ENCODE measurements at regions not wholly inside any gene's neighbourhood (a gene's known extent, or its start where the extent isn't known, plus 50 kb on each side); places are given as distances from the start of the nearest gene placed in this dataset.

- ATAC-seq, result no peak
- no peak overlapping the region for H3K27ac Mint-ChIP-seq
- POLR2A ChIA-PET, result no interaction called here
These were observed 472.2 kb upstream of the PBX1 start for GRCh38 chr1:164086832-164087231.

GRCh38 chr1:164087906-164088453 is 471.0 kb upstream of the PBX1 start:
- no peaks in the 10 kb centered on the region for H3K4me1 Mint-ChIP-seq

More at GRCh38 chr1:164086832-164087231, 472.2 kb upstream of the PBX1 start:
- Mint-ChIP-seq H3K36me3 (ENCODE audit: low read depth) (no peaks in the 10 kb centered on the region), H3K4me1 (no peaks in the 10 kb centered on the region), H3K4me3 (no peak overlapping the region), H3K9me3 (ENCODE audit: low read depth) (peaks cover 18% of the 10 kb centered on the region), H3K27me3 (no peaks in the 10 kb centered on the region)
- no peak for DNase-seq
- CTCF ChIA-PET, result no interaction called here
- intact Hi-C loops (cut with DNase I, micrococcal nuclease), result no loop called here

GRCh38 chr1:164092603-164093353 is 466.2 kb upstream of the PBX1 start:
- H3K27ac Mint-ChIP-seq, result no peak overlapping the region
- POLR2A ChIA-PET, result no interaction called here
- CTCF ChIA-PET, result no interaction called here
- H3K36me3 Mint-ChIP-seq (ENCODE audit: low read depth), result no peaks in the 10 kb centered on the region
- peak; percentile 44 for DNase-seq
- no peak overlapping the region for H3K4me3 Mint-ChIP-seq
- H3K27me3 Mint-ChIP-seq, result no peaks in the 10 kb centered on the region
- peaks cover 28% of the 10 kb centered on the region for H3K9me3 Mint-ChIP-seq (ENCODE audit: low read depth)
- ATAC-seq, result no peak
- no peaks in the 10 kb centered on the region for H3K4me1 Mint-ChIP-seq
- intact Hi-C loops (cut with DNase I, micrococcal nuclease), result loop anchor here in 1 of 2 experiments (5.0 kb wide), 1 partner anchor 695 kb away; no protein-coding TSS in a partner anchor

More at GRCh38 chr1:164087906-164088453, 471.0 kb upstream of the PBX1 start:
- intact Hi-C loops (cut with DNase I, micrococcal nuclease), result no loop called here
- DNase-seq, result no peak
- H3K36me3 Mint-ChIP-seq (ENCODE audit: low read depth), result no peaks in the 10 kb centered on the region
- no peak for ATAC-seq
- ChIA-PET CTCF (no interaction called here), POLR2A (no interaction called here)
- no peaks in the 10 kb centered on the region for H3K27me3 Mint-ChIP-seq
- H3K4me3 Mint-ChIP-seq, result no peak overlapping the region
- H3K27ac Mint-ChIP-seq, result no peak overlapping the region
- peaks cover 24% of the 10 kb centered on the region for H3K9me3 Mint-ChIP-seq (ENCODE audit: low read depth)

- H3K27me3 Mint-ChIP-seq, result no peaks in the 10 kb centered on the region
- no peak overlapping the region for H3K4me3 Mint-ChIP-seq
- intact Hi-C loops (cut with DNase I, micrococcal nuclease), result loop anchor here in 1 of 2 experiments (5.0 kb wide), 1 partner anchor 694 kb away; no protein-coding TSS in a partner anchor
- ChIA-PET CTCF (no interaction called here), POLR2A (no interaction called here)
- ATAC-seq, result no peak
- no peak overlapping the region for H3K27ac Mint-ChIP-seq
- DNase-seq, result no peak
- H3K36me3 Mint-ChIP-seq (ENCODE audit: low read depth), result no peaks in the 10 kb centered on the region
- H3K4me1 Mint-ChIP-seq, result no peaks in the 10 kb centered on the region
- peaks cover 28% of the 10 kb centered on the region for H3K9me3 Mint-ChIP-seq (ENCODE audit: low read depth)
These were observed 465.4 kb upstream of the PBX1 start for GRCh38 chr1:164093543-164093942.

GRCh38 chr1:164101802-164102201 is 457.2 kb upstream of the PBX1 start:
- DNase-seq (no peak), ATAC-seq (no peak)
- POLR2A ChIA-PET, result no interaction called here
- Mint-ChIP-seq H3K27ac (no peak overlapping the region), H3K36me3 (ENCODE audit: low read depth) (no peaks in the 10 kb centered on the region), H3K4me1 (no peaks in the 10 kb centered on the region), H3K4me3 (no peak overlapping the region), H3K9me3 (ENCODE audit: low read depth) (no peaks in the 10 kb centered on the region), H3K27me3 (no peaks in the 10 kb centered on the region)
- intact Hi-C loops (cut with DNase I, micrococcal nuclease), result no loop called here
- CTCF ChIA-PET, result interaction anchor here (0.5 kb wide), 1 partner anchor 517 kb away, joined by 3 read pairs; no protein-coding TSS in a partner anchor

- Mint-ChIP-seq H3K27ac (no peak overlapping the region), H3K4me1 (no peaks in the 10 kb centered on the region), H3K27me3 (no peaks in the 10 kb centered on the region), H3K9me3 (ENCODE audit: low read depth) (peaks cover 5% of the 10 kb centered on the region), H3K4me3 (no peak overlapping the region), H3K36me3 (ENCODE audit: low read depth) (no peaks in the 10 kb centered on the region)
- ATAC-seq, result no peak
- ChIA-PET CTCF (no interaction called here), POLR2A (no interaction called here)
- intact Hi-C loops (cut with DNase I, micrococcal nuclease), result no loop called here
- DNase-seq, result no peak
These were observed 427.0 kb upstream of the PBX1 start for GRCh38 chr1:164131949-164132348.

GRCh38 chr1:164137273-164137925 is 421.6 kb upstream of the PBX1 start:
- Mint-ChIP-seq H3K4me1 (no peaks in the 10 kb centered on the region), H3K9me3 (ENCODE audit: low read depth) (peaks cover 5% of the 10 kb centered on the region), H3K27me3 (no peaks in the 10 kb centered on the region), H3K36me3 (ENCODE audit: low read depth) (no peaks in the 10 kb centered on the region), H3K27ac (no peak overlapping the region), H3K4me3 (no peak overlapping the region)
- ChIA-PET POLR2A (no interaction called here), CTCF (no interaction called here)
- DNase-seq (no peak), ATAC-seq (no peak)
- intact Hi-C loops (cut with DNase I, micrococcal nuclease), result no loop called here

- Mint-ChIP-seq H3K4me1 (no peaks in the 10 kb centered on the region), H3K36me3 (ENCODE audit: low read depth) (no peaks in the 10 kb centered on the region), H3K27me3 (no peaks in the 10 kb centered on the region), H3K9me3 (ENCODE audit: low read depth) (peaks cover 9% of the 10 kb centered on the region), H3K27ac (no peak overlapping the region), H3K4me3 (no peak overlapping the region)
- intact Hi-C loops (cut with DNase I, micrococcal nuclease), result no loop called here
- ChIA-PET CTCF (no interaction called here), POLR2A (no interaction called here)
- ATAC-seq, result no peak
- DNase-seq, result no peak
These were observed 417.2 kb upstream of the PBX1 start for GRCh38 chr1:164141797-164142196.

GRCh38 chr1:164154622-164155021 is 404.4 kb upstream of the PBX1 start:
- ChIA-PET POLR2A (no interaction called here), CTCF (no interaction called here)
- H3K9me3 Mint-ChIP-seq (ENCODE audit: low read depth), result peaks cover 14% of the 10 kb centered on the region
- intact Hi-C loops (cut with DNase I, micrococcal nuclease), result no loop called here
- ATAC-seq, result no peak
- no peak overlapping the region for H3K27ac Mint-ChIP-seq
- H3K4me1 Mint-ChIP-seq, result no peaks in the 10 kb centered on the region
- no peaks in the 10 kb centered on the region for H3K27me3 Mint-ChIP-seq
- H3K36me3 Mint-ChIP-seq (ENCODE audit: low read depth), result no peaks in the 10 kb centered on the region
- DNase-seq, result no peak
- H3K4me3 Mint-ChIP-seq, result no peak overlapping the region

GRCh38 chr1:164155347-164155746 is 403.6 kb upstream of the PBX1 start:
- no peak overlapping the region for H3K27ac Mint-ChIP-seq
- CTCF ChIA-PET, result no interaction called here
- POLR2A ChIA-PET, result no interaction called here
- H3K27me3 Mint-ChIP-seq, result no peaks in the 10 kb centered on the region
- H3K9me3 Mint-ChIP-seq (ENCODE audit: low read depth), result peaks cover 14% of the 10 kb centered on the region
- no peak for ATAC-seq
- intact Hi-C loops (cut with DNase I, micrococcal nuclease), result no loop called here
- DNase-seq, result no peak
- H3K4me3 Mint-ChIP-seq, result no peak overlapping the region
- H3K4me1 Mint-ChIP-seq, result no peaks in the 10 kb centered on the region
- no peaks in the 10 kb centered on the region for H3K36me3 Mint-ChIP-seq (ENCODE audit: low read depth)

GRCh38 chr1:164163289-164163849 is 395.6 kb upstream of the PBX1 start:
- intact Hi-C loops (cut with DNase I, micrococcal nuclease), result no loop called here
- ATAC-seq (no peak), DNase-seq (no peak)
- ChIA-PET CTCF (no interaction called here), POLR2A (no interaction called here)
- Mint-ChIP-seq H3K27ac (no peak overlapping the region), H3K9me3 (ENCODE audit: low read depth) (peaks cover 7% of the 10 kb centered on the region), H3K4me1 (no peaks in the 10 kb centered on the region), H3K36me3 (ENCODE audit: low read depth) (no peaks in the 10 kb centered on the region), H3K27me3 (no peaks in the 10 kb centered on the region), H3K4me3 (no peak overlapping the region)

GRCh38 chr1:164165466-164165865 is 393.5 kb upstream of the PBX1 start:
- no peak for ATAC-seq
- intact Hi-C loops (cut with DNase I, micrococcal nuclease), result no loop called here
- Mint-ChIP-seq H3K36me3 (ENCODE audit: low read depth) (no peaks in the 10 kb centered on the region), H3K4me1 (no peaks in the 10 kb centered on the region), H3K9me3 (ENCODE audit: low read depth) (peaks cover 19% of the 10 kb centered on the region), H3K27ac (no peak overlapping the region), H3K4me3 (no peak overlapping the region), H3K27me3 (no peaks in the 10 kb centered on the region)
- ChIA-PET POLR2A (no interaction called here), CTCF (no interaction called here)
- no peak for DNase-seq

All from activated CD4-positive, alpha-beta T cell treated with anti-CD3 and anti-CD28 coated beads for 36 hours (primary cell).